ENCODE measurements at regions not wholly inside any gene's neighbourhood (a gene's known extent, or its start where the extent isn't known, plus 50 kb on each side); places are given as distances from the start of the nearest gene placed in this dataset.

- peak; percentile 48 for FAIRE-seq
- no peak for DNase-seq (ENCODE audit: insufficient read length)
- TF ChIP-seq POLR2A (IDR thresholded peaks at IDR 0.05; ENCODE audit: low read depth, low read length) = no peak
- no peak for TF ChIP-seq TAF1 (IDR thresholded peaks at IDR 0.05; ENCODE audit: borderline replicate concordance, low read depth, low read length)
- no peak for TF ChIP-seq POLR2AphosphoS5 (IDR thresholded peaks at IDR 0.05; ENCODE audit: low read depth, low read length)
These were observed 406.1 kb downstream of the GATA3 start for GRCh38 chr10:8460626-8461025.

DNA sequence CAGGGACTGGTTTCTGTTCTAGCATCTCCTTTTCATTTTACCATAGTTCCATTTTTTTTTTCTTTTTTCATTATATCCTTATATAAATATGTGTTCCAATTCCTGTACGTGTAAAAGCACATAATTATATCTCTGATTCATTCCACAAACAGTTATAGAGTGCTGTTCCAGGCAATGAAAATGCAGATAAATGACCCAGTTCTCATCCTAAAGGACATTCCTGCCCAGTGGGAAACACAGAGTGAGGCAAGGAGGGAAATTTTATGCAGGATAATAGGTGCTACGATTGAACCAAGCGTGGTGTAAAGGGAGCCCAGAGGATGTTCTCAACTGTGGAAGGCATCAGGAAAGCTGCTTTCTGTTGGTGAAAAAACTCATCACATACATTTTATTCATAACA, 408.1 kb downstream of the GATA3 start:
- no peak for FAIRE-seq
- no peak for TF ChIP-seq POLR2AphosphoS5 (IDR thresholded peaks at IDR 0.05; ENCODE audit: low read depth, low read length)
- TF ChIP-seq POLR2A (IDR thresholded peaks at IDR 0.05; ENCODE audit: low read depth, low read length) = no peak
- no peak for TF ChIP-seq TAF1 (IDR thresholded peaks at IDR 0.05; ENCODE audit: borderline replicate concordance, low read depth, low read length)
- DNase-seq (ENCODE audit: insufficient read length) = no peak

GRCh38 chr10:8463853-8464252, 409.4 kb downstream of the GATA3 start:
- no peak for TF ChIP-seq POLR2A (IDR thresholded peaks at IDR 0.05; ENCODE audit: low read depth, low read length)
- TF ChIP-seq TAF1 (IDR thresholded peaks at IDR 0.05; ENCODE audit: borderline replicate concordance, low read depth, low read length) = no peak
- no peak for TF ChIP-seq POLR2AphosphoS5 (IDR thresholded peaks at IDR 0.05; ENCODE audit: low read depth, low read length)
- no peak for FAIRE-seq
- no peak for DNase-seq (ENCODE audit: insufficient read length)

DNA sequence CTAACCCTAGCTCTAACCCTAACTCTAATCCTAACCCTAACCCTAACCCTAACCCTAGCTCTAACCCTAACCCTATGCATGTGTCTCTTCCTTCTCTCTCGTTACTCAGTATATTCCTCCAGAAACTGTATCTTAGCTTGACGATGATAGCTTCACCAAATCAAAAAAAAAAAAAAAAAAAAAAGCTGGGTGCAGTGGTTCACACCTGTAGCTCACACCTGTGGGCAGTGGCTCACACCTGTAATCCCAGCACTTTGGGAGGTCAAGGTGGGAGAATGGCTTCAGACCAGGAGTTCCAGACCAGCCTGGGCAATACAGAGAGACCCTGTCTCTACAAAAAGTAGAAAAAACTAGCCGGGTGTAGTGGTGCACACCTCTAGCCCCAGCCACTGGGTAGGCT, 414.0 kb downstream of the GATA3 start:
- FAIRE-seq = no peak
- TF ChIP-seq TAF1 (IDR thresholded peaks at IDR 0.05; ENCODE audit: borderline replicate concordance, low read depth, low read length) = no peak
- no peak for TF ChIP-seq POLR2AphosphoS5 (IDR thresholded peaks at IDR 0.05; ENCODE audit: low read depth, low read length)
- no peak for TF ChIP-seq POLR2A (IDR thresholded peaks at IDR 0.05; ENCODE audit: low read depth, low read length)
- no peak for DNase-seq (ENCODE audit: insufficient read length)

DNA sequence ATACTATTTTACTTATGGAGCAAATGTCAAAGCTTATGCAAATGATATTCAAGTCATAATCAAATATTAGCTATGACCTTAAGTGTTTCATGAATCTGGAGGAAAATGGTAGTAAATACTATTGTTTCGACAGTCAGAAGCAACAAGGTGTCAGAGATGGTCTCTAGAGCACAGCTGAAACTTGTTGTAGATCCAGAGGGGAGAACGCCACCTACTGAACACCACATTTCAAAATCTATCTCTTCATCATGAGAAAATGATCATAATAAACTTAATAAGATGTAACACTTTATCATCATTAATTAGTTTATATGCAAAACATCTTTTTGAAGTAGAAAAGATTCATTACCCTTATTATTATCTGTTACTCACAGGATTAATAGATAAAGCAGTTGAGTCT, 418.7 kb downstream of the GATA3 start:
- TF ChIP-seq POLR2AphosphoS5 (IDR thresholded peaks at IDR 0.05; ENCODE audit: low read depth, low read length) = no peak
- no peak for TF ChIP-seq POLR2A (IDR thresholded peaks at IDR 0.05; ENCODE audit: low read depth, low read length)
- no peak for TF ChIP-seq TAF1 (IDR thresholded peaks at IDR 0.05; ENCODE audit: borderline replicate concordance, low read depth, low read length)
- FAIRE-seq (no peak), DNase-seq (ENCODE audit: insufficient read length) (no peak)

GRCh38 chr10:8477300-8477699, 422.8 kb downstream of the GATA3 start:
- FAIRE-seq (no peak), DNase-seq (ENCODE audit: insufficient read length) (no peak)
- TF ChIP-seq TAF1 (IDR thresholded peaks at IDR 0.05; ENCODE audit: borderline replicate concordance, low read depth, low read length) = no peak

DNA sequence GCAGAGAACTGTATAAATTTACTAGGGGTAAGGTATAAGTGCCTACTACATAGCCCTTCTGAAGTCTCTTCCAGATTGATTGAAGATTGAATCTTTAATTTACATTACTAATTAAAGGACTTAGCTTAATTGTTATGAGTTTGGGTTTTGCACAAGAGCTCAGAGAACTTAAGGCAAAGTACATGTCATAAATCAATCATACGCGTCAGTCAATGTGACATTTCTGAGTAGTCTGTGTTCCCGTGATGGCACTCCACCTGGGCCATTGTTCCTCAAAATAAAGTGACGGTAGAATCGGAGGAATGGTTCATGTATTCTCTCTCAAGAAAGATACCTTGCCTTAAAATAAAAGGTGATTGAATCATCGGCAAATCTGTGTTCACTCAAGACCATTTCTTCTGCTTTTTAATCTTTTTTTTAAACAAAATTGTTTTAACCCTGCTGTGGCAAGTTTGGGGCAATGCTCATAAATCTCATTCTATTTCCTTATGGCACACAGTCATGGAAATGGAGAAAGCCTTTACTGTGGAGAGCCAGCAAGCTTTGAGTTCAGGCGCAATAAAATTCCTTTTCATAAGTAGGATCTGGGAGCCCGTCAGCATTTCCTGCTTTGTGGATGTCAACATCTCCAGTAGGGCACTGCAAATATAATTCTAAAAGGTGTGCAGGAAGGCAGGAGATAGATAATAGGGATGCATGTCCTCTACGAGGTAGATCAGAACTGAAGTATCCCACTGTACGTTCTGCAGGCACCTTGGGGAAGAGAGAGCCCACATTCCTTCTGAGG, 427.4 kb downstream of the GATA3 start:
- DNase-seq (ENCODE audit: insufficient read length) (no peak), FAIRE-seq (no peak)
- TF ChIP-seq POLR2A (IDR thresholded peaks at IDR 0.05; ENCODE audit: low read depth, low read length) = no peak
- no peak for TF ChIP-seq POLR2AphosphoS5 (IDR thresholded peaks at IDR 0.05; ENCODE audit: low read depth, low read length)
- no peak for TF ChIP-seq TAF1 (IDR thresholded peaks at IDR 0.05; ENCODE audit: borderline replicate concordance, low read depth, low read length)

- FAIRE-seq (no peak), DNase-seq (ENCODE audit: insufficient read length) (no peak)
- no peak for TF ChIP-seq TAF1 (IDR thresholded peaks at IDR 0.05; ENCODE audit: borderline replicate concordance, low read depth, low read length)
- no peak for TF ChIP-seq POLR2AphosphoS5 (IDR thresholded peaks at IDR 0.05; ENCODE audit: low read depth, low read length)
- no peak for TF ChIP-seq POLR2A (IDR thresholded peaks at IDR 0.05; ENCODE audit: low read depth, low read length)
These were observed 430.5 kb downstream of the GATA3 start for GRCh38 chr10:8485032-8485431.

DNA sequence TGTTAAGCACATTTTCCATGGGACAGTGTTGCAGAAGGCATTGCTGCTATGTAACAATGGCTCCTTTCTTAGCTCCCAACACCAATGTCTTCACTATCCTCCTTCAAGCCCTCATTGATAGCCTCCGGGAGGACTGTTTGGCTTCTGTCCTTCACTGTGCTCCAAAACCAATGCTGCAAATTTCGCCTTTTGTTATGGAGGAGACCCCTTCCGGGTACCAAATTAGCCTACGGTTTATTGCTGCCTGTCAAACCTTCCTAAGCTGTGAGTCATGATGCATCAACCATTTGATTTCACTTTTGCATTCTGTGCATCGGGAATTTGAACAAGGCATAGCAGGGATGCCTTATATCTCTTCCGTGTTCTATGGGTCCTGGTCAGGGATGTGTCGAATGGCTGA, 432.9 kb downstream of the GATA3 start:
- TF ChIP-seq POLR2A (IDR thresholded peaks at IDR 0.05; ENCODE audit: low read depth, low read length) = no peak
- no peak for TF ChIP-seq TAF1 (IDR thresholded peaks at IDR 0.05; ENCODE audit: borderline replicate concordance, low read depth, low read length)
- no peak for TF ChIP-seq POLR2AphosphoS5 (IDR thresholded peaks at IDR 0.05; ENCODE audit: low read depth, low read length)
- FAIRE-seq = no peak
- DNase-seq (ENCODE audit: insufficient read length) = no peak

DNA sequence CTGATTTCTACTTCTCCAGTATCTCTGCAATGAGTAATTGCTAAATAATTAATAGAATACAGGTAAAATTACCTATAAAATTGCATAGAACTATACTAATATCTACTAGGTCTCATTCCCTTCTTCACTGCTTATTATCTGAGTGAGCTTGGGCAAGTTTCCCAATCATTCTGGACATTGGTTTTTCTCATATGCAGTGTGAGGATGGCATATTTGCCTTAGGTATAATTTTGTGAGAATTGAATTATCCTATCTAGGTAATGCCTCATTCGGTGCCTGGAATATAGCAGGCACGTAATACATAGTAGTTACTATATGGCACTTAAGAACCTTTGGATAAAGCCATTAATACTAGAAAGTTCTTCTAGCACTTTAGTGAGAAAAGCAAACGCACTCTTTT, 434.7 kb downstream of the GATA3 start:
- FAIRE-seq (no peak), DNase-seq (ENCODE audit: insufficient read length) (no peak)
- no peak for TF ChIP-seq POLR2AphosphoS5 (IDR thresholded peaks at IDR 0.05; ENCODE audit: low read depth, low read length)
- TF ChIP-seq TAF1 (IDR thresholded peaks at IDR 0.05; ENCODE audit: borderline replicate concordance, low read depth, low read length) = no peak
- TF ChIP-seq POLR2A (IDR thresholded peaks at IDR 0.05; ENCODE audit: low read depth, low read length) = no peak

GRCh38 chr10:8489823-8490222, 435.3 kb downstream of the GATA3 start:
- DNase-seq (ENCODE audit: insufficient read length) = no peak

DNA sequence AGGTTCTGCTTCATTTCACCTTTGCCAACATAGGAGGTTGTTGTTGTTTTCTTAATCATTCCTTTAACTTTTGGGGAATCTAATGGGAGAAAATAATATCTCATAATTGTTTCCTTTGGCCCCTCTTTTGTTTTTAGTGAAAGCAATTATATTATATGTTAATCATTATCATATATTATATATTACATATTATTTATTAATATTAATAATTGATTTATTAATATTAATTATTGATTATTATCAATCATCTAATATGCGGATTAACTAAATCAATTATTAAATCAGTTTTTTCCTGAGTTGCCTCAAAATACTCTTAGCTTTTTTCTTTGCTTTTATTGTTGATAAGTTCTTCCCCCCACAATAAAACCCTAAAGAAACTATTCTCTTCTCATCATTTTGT, 443.8 kb downstream of the GATA3 start:
- no peak for DNase-seq (ENCODE audit: insufficient read length)
- no peak for FAIRE-seq
- TF ChIP-seq TAF1 (IDR thresholded peaks at IDR 0.05; ENCODE audit: borderline replicate concordance, low read depth, low read length) (no peak), POLR2A (IDR thresholded peaks at IDR 0.05; ENCODE audit: low read depth, low read length) (no peak), POLR2AphosphoS5 (IDR thresholded peaks at IDR 0.05; ENCODE audit: low read depth, low read length) (no peak)

More at GRCh38 chr10:8489823-8490222, 435.3 kb downstream of the GATA3 start:
- TF ChIP-seq POLR2A (IDR thresholded peaks at IDR 0.05; ENCODE audit: low read depth, low read length) = no peak
- FAIRE-seq = no peak
